ENCODE measurements at regions not wholly inside any gene's neighbourhood (a gene's known extent, or its start where the extent isn't known, plus 50 kb on each side); places are given as distances from the start of the nearest gene placed in this dataset.
"Not testable (repeated sequence)": the region's sequence is repeated elsewhere in the genome, so short reads cannot be mapped to it uniquely, and the experiment has no call there.

- DNase-seq (ENCODE audit: low read depth), result no peak
These were observed 384.7 kb downstream of the ALG10 start for GRCh38 chr12:34406996-34407300.

GRCh38 chr12:34407813-34408212 is 385.5 kb downstream of the ALG10 start:
- no peak for DNase-seq (ENCODE audit: low read depth)

- not testable (repeated sequence) for DNase-seq (ENCODE audit: low read depth)
These were observed 409.2 kb downstream of the ALG10 start for GRCh38 chr12:34431509-34431908.

All from HS-27A (cell line).